NCI-H2196 (cell line): ENCODE measurements at regions not wholly inside any gene's neighbourhood (a gene's known extent, or its start where the extent isn't known, plus 50 kb on each side); places are given as distances from the start of the nearest gene placed in this dataset.
A peak's percentile ranks its signal among the peaks of the same experiment; 100 is the strongest.

Experiments
- DNase-seq: peaks from one replicate; lab custom pipeline; 2025; ENCODE audit not compliant: unreplicated experiment; lab: John Stamatoyannopoulos, UW

DNA sequence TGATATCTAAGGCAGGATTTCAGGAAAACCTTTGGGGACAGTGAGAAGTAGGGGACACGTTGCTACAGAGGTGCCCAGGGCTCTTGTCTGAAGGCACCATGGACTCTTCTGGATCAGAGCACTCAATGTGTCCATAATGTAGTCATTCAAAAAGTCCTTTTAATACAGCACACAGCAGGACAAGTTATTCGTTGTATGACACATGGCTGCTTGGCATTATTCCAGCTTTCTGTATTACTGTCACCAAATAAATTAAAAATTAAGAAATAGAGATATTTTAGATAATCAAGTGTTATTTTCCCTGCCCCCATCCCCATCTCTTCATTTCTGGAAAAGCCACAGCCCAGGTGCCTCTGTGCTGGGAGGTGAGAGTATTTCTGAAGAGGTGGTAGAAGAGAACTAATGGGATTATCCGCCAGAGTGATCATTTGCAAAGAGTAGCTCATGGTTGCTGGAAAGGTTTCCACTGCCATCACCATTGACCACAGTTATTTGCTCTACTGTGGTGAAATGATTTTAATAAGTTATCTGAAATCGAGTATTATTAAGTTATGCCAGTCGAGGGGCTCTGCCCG lies 83.0 kb downstream of the CXCL12 start:
- no peak for DNase-seq

DNA sequence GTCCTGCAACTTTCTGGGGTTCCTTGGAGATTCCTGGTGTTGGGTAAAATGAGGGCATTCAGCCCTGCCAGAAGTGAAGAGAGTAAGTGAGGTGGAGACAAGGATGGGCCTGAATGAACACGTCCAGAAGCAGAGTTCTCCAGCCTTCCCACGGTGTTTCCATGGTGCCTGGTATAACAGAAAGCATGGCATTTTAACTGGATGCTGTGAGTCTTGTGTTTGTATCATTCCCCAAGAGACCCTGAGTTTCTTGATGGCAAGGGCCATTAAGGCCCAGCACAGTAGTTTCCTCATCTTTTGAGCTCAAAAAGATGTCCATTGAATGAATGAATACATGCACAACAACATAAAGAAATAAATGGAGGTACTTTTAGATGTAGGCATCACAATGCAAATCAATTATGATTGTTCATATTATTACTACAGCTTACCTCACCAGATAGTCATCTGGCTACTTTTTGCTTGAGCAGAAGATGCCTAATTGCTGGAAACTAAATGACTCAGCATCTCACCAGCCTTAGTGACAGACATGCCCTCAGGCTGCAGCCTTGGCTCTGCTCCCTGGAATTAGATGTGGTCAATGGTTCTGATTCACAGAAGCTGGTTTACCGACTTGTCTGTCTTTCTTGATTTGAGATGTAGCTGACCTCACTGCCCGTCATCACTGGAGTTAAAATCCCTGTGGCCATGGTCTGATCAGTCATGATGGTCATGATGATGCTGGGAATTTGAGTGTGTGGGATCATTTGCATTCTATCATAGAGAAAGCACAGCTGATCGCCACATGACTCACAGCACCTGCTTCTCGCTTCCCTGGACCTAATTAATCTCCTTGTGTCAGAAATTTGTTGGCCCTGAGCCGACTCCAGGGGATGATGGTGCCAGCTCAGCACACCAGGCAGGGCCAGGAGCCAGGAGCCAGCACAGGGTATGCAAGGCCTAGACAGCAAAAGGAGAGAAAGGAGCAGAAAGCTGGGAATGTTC lies 83.9 kb downstream of the CXCL12 start:
- DNase-seq = peak; percentile 28

DNA sequence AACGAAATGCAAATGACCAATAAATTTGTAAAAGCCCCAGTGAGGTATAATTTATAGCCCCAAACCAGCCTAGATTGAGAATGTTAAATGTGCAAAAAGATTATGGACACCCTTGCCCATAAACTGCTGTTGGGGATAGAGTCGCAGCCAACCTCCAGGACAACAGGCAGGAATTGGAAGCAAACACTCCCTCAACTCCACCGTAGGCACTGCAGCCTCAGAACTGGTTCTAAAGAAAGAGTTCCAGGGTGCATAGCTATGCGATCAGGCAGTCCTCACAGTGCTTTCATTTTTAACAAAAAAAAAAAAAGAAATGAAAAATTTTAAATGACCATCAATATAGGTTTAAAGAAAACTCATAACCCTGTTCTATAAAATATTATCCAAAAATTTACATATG lies 86.2 kb downstream of the CXCL12 start:
- no peak for DNase-seq

DNA sequence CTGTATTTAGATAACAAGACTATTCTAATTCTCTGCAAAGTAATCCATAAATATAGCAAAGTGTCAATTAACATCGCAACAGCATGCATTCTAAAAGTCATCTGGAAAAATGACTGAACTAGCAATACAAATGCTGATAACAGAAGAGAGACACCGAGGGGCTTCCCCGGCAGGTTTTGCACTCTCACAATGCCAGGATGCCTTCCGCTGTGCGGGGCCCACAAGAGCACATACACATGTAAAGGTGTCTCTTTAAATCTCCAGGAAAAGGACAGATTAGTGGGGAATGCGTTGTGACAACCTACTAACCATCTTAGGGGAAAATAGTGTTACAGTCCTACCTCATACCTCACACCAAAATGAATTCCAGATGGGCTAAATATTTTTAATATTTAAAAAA lies 86.9 kb downstream of the CXCL12 start:
- no peak for DNase-seq

DNA sequence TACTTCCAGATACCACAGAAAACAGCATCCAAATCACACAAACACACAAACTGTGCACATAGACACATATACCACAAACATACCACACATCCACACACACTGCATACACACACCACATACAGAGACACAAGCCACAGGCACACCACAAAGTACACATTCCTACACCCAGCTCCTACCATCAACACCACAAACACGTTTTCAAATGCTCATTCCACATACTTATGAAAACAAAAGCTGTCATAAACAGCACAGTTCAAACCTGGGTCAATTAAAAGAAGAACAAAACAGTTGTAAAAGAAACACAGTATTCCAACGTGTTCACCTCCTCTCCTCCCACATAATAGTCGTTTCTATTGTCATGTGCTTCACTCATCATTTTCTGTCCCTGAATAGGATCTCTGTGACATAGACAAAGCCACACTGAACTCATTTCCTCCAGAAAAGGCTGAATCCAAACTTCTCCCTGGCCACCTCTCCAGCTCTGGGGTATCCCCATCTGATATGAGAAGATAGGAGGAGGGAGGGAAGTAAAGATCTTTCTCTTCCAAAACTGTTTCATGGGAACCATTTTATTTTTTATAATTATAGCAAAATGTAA lies 89.2 kb downstream of the CXCL12 start:
- DNase-seq = no peak

DNA sequence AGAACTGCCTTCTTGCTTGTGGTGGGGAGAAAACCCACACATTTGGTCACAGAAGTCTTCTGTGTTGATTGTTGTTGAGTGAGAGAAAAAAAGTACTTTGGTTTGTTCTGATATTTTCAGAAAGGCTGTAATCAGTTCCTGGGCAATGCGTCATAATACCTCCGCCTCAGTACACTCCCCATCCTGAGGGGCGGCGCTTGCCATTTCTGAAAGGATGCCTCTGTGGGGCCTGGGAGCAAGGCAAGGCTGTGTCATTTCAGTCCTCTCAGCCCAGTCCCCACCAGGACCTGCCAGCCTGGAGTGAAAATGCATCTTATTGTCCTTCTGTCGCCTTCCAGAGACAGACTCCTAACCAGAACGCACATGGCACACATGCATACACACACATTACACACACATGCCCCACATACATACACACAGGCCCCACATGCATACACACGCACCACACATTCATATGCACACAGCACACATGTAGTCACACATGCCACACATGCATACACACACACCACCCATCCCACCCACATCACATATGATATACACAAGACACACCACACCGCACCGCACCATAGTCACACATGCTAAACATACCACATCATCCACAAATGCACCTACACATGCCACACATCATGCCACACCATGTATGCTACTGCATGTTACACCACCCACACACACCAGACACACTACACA lies 90.0 kb downstream of the CXCL12 start:
- no peak for DNase-seq

DNA sequence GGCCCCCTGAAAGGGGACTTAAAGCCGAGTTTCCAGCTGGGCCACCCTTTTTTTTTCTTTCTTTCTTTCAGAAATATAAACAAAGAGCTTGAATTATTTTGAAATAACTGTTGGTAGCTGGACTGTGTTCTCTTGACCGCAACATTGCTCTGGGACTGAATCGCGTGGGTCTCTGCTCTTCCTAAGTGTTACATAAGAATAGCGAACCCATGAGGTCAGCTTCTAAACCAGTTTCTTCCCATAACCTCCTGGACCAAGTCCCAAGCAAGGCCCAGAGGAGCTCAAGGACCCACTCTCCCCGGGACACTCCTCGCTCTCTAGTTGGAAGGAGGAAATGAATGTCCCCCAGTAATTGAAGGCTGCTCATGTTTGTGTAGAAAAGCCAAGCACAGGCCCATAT lies 91.1 kb downstream of the CXCL12 start:
- DNase-seq = no peak

DNA sequence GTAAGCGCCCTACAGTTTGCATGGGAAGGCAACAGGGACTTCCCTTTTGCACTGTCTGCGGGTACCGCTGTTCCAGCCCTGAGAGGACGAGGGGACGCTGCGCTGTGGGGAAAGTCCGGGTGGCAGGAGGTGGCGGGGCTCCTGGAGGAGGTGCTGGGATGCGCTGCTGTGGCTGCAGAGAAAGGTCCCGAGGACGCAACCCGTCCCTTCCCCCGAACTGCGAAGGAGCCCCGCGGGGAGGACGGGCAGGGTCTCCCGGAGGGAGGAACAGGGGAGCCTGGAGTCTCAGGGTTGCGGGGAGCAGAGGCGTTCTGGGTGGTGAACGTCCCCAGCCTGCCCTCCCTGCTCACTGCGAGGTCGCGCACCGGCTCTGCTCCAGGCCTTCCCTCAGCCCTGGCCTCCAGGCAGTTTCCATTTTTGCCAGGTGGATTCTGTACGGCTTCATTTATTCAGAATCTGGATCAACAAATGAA lies 91.6 kb downstream of the CXCL12 start:
- no peak for DNase-seq

DNA sequence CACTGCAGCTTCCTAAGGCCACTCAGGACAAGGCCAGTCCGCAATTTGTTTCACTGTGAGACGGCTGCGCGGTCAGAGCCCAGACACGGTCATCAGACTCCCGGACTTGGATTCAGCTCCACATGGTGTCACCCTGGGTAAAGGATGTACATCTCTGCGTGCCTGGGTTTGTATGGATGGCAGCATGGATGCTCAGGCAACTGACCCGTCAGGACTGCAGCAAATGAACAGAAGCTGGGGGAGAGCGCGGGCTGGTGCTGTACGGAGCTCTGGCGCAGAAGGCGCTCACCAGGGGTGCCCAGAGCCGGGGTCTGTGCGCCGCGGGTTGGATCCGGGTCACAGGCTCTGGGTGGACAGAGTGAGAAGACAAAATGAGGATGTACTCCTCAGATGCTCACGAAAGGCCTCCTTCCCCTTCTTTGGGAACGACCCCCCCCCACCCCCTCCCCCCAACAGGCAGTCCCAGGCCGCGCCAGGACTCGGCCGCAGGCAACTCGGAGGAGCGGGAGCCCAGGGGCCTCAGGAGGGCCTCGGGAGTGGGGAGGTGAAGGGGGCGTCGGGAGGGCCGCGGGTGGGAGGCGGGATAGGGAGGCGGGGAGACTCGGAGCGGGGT lies 92.4 kb downstream of the CXCL12 start:
- no peak for DNase-seq

DNA sequence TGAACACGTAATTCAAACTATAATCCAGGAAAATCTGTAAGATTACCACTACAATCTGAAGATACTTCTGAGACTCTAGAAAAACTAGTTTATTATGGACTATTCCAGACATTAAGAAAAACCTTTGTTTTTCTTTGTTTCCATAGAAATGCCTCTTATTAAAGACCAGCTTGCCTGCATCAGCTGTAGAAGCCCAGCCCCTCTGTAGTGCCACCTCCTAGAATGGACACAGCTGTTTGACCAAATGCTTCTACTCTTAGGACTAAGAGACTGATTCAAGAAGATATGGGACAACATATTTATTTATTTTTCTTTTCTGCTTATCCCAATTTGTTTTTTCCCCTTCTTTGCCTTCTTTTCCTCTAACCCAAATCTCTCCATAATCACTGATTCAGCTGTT lies 93.8 kb downstream of the CXCL12 start:
- DNase-seq = no peak

DNA sequence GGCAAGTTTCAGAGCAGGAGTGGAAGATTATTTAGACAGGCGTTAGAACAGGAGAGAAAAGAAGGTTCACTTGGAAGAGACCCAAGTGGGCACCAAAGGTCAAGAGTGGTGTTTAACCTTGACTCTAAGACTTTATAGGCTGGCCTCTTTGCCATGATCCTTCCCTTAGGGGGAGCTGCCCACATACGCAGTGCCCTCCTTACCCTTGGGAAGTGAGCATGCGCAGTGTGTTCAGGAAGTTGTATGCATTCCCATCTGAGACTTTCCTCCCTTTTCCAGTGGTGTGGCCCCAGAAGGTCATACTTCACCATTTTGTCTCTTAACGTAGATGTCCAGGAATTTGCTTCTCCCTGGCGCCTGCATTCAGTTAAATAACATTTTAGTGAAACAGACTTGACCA lies 95.8 kb downstream of the CXCL12 start:
- no peak for DNase-seq

DNA sequence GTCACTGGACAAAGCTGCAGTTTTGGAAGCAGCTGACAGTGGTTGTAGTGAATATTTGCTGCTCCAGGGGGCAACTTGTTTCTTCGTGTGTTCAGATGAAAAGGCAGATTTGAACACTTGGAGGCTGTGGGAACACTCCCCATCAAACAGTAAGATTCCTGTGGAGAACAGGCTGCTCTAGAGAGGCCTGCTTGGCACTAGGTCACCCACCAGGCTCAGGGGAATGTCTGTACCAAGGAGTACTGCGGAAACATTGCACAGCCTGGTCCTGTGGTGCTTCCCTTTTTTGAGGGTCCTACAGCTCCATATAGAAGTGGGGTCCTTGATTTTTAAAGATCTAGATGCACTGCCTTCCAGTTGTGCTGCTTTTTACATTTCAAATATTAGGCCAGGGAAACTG lies 97.5 kb downstream of the CXCL12 start:
- DNase-seq = no peak

DNA sequence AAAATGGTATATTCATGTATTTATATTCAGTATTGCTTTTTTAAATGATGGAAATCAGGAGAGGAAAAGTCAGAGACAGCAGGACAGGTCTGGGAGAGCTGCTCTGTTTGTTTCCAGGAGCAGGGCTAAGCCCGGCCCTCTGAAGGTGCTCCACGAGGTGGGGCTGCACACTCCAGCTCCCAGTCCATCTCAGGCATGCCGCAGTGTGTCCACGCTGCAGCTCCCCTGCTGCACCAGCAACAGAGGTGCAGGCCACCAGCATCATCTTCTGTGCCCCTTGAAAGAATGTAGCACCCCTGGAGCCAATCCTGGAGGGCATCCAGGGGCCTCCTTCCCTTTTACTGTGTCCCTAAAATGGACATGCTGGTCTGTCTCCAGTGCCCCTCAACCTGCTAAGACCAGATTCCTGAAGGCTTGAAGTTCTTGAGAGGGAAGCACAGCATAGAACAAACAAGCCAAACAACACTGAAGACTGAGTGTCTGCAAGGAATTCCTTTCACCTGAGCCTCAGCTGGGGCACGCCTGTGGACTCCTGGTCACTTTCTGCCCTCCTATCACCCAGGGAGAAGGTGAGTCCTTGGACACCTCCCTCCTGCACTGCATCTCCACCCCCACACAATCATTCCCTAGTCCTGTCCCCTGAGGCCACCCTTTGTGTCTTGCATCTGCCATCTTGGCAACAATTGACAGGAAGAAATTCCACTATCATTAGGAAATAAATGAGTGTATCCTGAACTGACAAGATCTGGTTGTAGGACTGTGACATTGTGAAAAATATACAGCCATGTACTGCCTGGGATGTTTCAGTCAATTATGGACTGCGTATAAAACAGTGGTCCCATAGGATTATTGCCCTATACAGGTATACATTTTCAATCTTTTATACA lies 100.5 kb downstream of the CXCL12 start:
- DNase-seq = no peak

DNA sequence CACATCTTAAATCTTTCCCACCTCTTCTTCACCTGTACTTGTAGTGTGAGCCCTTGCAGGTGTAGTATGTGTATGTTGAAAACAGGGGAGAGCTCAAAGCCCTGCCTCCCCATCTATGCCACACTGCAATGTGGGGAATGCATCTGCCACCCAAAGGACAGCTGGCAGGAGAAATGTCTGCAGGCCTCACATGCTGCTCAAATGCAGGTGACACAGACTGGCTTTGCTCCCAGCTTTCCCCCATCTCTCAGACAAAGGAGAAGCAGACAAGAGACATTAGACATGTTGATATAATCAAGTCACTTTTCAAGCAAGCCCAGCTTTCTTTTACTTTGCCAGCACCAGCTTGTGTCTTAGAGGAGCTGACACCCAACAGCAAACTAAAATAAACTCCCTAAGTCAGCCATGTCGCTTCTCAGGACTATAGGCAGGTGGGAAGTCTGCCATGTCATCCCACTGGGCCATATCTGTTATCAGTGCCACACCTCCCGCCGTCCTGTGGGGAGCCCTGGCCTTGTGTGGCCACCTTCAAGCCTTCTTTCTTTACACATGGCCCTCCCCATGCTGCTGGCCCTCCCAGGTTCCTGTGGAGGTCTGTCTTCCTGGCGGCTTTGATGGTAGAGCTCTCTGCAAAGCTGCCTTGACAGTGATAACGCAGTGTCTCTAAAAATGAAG lies 102.1 kb downstream of the CXCL12 start:
- DNase-seq = no peak

DNA sequence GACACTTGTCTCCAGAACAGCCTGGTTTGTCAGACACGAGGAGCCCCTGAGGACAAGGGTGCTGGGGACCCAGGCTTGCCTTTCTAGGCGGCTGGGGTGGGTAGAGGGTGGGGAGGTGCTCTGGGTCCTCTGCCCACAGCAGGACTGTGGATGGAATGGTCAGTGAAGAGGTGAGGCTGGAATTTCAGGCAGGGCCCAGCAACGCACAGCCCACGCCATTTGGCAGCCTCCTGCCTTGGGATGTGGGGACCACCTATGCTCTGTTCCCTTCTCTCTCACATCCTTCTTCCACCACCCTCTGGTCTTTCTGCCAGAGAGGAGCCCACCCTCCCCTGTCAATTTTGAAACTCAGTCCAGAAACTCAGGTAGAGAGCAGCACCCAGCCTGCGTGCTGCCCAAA lies 103.2 kb downstream of the CXCL12 start:
- DNase-seq = no peak

DNA sequence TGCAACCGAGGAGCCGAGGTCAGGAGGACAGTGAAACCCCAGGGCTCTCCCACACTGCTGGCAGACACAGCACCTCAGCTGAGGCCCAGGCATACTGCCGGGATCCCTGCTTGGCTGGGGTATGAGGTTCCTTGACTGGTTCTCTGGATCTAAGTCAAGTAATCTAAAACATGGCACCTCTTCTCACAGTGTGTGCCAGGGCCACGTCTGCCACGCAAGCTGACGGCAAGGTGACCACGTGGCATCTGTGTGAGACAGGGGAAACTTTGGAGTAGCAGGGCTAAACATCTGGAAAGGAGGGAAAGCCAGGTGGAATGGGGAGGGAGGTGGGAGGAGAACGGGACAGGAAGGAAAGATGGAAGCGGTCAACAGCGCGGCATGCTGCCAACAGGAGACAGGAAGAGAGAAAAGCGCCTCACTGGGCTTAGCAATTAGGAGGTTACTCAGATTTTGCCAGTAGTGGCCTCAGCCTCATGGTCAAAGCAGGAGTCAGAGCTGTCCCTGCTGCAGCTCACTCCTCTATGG lies 103.7 kb downstream of the CXCL12 start:
- no peak for DNase-seq

DNA sequence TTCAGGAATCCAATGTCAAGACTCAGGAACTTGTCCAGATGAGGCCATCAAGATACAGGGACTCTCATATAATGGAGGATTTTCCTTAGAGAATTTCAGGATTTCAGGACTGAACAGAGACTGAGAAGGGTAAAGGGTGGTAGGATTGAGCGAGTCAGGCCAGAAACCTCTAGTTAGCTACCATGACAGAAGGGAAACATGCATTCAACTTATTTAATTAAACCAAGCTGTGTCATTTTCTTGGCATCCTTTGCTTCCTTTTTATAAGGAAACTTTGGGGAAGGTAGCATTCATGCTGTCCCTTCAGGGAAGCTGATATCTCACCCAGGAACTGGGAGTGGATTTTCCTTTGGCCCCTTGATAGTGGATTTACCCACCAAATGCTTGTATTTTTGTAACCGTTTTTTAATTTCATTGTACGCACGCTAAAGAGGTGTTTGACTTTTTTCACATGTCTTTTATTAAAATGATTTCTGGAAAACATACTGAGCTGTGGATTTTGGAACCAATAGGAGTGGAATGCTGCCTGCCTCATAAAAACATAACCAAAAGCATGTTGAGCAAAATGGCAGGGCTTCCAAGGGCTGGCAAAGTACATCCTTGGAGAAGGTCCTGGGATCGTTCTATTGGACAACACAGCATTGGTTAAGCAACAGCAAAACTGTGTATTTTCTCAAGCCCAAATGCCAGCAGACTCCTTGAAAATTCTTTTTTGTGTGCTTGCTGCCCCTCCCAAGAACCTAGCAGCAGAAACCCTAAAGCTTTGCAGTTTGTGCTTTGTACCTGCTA lies 104.5 kb downstream of the CXCL12 start:
- no peak for DNase-seq

DNA sequence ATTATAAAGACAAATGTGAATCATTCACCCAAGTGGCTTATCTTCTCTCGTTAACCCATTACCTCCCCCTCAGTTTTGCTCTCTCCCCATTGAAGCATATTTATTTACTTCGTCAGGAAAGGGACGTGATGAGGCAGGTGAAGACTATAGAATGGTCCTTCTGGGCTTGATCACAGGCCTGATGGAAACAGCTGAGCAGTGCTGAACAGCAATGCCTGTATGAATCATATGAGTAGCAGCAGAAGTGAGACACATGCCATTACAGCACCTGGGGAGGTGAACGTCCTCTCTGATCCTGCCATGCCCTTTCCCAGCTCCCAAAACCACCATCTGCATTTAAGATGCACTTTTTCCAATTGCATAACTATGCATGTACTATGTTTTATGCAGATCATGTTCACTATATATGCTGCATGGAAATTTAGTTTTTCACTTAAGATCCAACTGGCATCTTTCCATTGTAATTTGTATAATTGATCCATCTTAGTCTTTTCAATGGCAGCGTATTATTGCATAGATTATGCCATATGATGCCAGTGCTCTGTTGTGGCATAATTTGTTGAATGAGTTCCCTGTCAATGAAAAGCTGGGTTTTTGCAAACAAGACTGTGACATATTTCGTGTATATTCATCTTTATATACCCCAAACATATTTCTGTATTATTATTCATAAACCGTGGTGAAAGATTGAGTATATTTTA lies 105.3 kb downstream of the CXCL12 start:
- no peak for DNase-seq
